GM18505 (cell line): ENCODE measurements at regions not wholly inside any gene's neighbourhood (a gene's known extent, or its start where the extent isn't known, plus 50 kb on each side); places are given as distances from the start of the nearest gene placed in this dataset.

Experiments
- ATAC-seq: cut with Tn5 transposase; IDR thresholded peaks from one replicate; pipeline ENCODE4 v1.9.1; 2021; ENCODE audit not compliant: unreplicated experiment
- POLR2A ChIP-seq: IDR thresholded peaks from 4 replicates; pipeline ENCODE4 v1.6.1; 2011; ENCODE audit warnings: borderline replicate concordance; ENCODE audit not compliant: insufficient read depth, insufficient read length; ENCODE audit errors: extremely low read depth

DNA sequence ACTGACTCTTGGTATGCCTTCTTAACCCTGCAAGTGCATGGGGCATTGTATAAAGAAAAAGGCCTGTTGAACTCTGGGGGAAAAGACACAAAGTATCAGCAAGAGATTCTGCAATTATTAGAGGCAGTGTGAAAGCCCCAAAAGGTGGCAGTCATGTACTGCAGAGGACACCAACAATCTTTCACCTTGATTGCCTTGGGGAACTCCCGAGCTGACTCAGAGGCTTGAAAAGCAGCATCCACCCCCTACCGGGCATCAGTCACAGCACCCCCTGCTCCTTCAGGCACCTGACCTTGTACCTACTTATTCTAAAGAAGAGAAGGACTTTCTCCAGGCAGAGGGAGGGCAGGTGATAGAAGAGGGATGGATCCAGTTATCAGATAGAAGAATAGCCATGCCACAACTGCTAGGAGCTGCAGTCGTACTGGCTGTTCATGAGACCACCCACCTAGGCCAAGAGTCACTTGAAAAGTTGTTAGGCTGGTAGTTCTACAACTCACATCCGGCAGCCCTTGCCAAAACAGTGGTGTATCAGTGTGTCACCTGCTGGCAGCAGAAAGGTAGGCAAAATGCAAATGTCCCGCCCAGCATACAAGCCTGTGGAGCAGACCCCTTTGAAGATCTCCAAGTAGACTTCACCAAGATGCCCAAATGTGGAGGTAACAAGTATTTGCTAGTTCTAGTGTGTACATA, 241.6 kb upstream of the CNTN6 start:
- TF ChIP-seq POLR2A = no peak
- ATAC-seq = no peak

DNA sequence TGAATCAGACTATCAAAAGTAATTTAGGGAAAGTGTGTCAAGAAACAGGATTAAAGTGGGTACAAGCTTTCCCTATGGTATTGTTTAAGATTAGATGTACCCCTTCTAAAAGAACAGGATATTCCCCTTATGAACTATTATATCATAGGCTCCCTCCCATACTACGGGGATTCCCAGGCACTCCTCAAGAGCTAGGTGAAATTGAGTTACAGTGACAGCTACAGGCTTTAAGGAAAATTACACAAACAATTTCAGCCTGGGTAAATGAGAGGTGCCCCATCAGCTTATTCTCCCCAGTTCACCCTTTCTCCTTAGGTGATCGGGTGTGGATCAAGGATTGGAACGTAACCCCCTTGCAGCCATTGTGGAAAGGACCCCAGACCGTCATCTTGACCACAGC, 240.8 kb upstream of the CNTN6 start:
- TF ChIP-seq POLR2A = no peak

DNA sequence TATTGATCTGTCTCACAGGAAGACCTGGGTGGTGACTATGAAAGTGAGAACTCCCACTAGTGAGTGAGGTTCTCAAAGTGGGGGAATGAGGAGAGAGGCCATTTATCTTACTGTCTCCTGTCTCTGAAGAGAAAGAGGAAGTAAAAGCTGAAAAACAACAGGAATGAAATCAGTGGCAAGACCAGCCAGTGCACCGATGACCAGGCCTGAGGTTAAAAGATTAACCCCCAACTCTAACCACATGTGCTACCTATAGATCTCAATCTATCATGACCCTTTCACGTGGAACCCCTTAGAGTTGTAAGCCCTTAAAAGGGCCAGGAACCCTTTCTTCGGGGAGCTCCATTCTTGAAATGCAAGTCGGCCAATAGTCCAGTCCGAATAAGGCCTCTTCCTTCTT, 239.3 kb upstream of the CNTN6 start:
- no peak for ATAC-seq
- TF ChIP-seq POLR2A = no peak

More for the DNA sequence above, 240.8 kb upstream of the CNTN6 start:
- ATAC-seq = no peak

DNA sequence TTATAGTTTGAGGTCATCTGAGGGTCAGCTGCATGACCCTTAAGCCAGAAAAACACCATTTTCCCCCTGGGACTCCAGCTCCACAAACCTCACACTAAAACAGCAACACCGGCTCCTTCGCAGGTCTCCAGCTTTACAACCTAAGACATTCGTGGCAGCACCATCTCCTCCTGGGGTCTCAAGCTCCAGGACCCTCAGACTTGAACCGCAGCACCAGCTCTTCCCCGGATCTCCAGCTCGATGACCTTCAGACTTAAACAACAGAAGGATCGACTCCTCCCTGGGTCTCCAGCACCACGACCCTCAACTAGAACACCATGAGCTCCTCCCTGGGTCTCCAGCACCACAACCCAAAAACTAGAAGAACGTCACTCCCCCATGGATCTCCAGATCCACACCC, 233.7 kb upstream of the CNTN6 start:
- no peak for TF ChIP-seq POLR2A

DNA sequence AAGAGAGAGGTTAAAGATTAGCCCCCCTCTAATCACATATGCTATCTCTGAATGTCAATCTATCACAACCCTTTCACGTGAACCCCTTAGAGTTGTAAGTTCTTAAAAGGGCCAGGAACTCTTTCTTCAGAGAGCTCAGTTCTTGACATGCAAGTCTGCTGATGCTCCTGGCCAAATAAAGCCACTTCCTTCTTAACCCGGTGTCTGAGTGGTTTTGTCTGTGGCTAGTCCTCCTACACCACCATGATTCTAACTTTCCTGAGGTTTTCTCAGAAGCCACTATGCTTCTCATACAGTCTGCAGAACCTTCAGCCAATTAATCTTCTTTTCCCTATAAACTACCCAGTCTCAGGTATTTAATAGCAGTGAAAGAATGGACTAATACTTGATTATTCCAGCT, 231.1 kb upstream of the CNTN6 start:
- ATAC-seq = no peak
- no peak for TF ChIP-seq POLR2A

More for the DNA sequence above, 233.7 kb upstream of the CNTN6 start:
- no peak for ATAC-seq

DNA sequence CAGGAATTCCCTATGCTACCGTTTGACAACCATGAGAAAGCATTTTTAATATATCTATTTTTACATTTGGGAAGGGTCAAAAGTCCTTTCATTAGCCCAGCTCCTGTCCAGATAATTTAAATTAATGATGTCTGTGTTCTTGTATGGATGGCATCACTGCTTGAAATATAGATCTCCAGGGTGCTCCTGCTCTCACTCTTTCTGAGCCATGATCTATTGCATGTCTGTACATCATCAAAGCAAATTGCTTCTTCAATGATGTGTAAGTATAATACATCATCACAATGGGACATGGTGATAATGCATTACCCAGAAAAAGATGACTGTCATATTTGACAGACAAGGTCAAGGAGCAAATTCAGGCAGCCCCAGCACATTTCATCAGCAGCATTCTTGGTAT, 223.6 kb upstream of the CNTN6 start:
- ATAC-seq = no peak
- TF ChIP-seq POLR2A = no peak

DNA sequence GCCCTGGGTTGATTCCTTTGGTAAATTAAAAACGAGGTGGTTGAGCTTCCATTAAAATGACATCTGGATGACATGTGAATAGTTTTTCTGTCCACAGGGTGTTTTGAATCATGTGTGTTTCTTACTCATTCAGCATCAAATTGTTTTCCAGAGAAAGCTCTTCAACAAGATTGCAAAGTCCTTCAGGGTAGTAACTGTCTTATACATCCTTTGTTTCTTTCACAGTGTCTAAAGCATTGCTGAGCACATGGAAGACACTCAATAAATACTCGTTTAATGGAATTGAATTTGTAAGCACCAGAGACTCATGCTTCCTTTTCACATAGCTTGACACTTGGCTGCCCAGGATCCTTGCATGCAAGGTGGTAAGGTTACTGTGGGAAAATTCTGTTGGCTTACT, 223.1 kb upstream of the CNTN6 start:
- no peak for ATAC-seq
- TF ChIP-seq POLR2A = no peak

DNA sequence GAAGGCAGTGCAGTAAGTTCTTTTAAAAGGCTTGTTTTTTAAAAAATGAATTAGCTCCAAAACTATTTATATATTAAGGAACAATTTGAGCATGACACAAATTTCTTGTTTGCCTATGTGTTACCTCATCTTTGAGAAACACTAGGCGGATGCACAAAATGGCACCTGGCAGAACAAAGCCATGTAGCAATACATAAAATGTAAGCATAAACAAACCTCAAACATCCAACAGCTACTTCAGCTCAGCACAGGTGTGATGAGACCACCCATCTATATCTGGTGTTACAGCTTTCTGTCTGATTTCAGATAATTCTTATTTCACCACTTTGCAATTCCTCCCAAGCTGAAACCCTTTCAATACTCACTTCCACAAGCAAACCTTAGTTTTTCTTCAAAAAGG, 221.2 kb upstream of the CNTN6 start:
- no peak for ATAC-seq
- TF ChIP-seq POLR2A = no peak

DNA sequence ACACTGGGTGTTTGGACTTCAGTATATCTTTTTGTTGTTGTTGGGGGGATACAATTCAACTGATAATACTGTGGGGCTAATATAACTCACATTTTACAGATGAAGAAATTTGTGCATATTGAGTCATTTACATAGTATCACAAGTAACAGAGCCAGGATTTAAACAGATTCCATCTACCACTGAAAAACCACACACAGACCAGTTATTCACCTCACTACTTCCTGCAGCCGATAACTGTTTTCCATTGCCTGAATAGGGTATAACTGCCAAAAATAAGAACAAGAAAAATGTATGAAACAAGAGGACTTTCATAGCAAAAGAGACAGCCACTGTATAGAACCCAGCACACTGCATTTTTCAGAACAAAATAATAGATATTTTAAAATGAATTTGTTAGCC, 215.8 kb upstream of the CNTN6 start:
- no peak for ATAC-seq
- TF ChIP-seq POLR2A = no peak

DNA sequence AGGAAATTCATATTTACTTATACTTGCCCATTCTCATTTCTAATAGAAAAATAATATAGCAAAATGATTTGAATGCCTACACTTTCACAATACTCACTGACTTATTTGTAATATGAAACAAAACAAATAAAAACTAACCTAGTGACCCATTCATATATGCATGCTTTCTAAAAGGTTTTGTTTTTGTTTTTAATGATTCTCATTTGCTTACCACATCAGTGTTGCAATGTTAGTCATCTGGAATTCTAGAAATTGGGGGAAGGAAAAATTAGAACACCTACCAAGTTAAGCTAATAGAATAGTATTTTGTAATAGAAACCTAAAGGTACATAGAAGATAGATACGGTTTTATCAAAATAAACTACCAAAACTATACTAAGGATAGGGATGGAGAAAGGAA, 214.1 kb upstream of the CNTN6 start:
- no peak for TF ChIP-seq POLR2A
- ATAC-seq = no peak

DNA sequence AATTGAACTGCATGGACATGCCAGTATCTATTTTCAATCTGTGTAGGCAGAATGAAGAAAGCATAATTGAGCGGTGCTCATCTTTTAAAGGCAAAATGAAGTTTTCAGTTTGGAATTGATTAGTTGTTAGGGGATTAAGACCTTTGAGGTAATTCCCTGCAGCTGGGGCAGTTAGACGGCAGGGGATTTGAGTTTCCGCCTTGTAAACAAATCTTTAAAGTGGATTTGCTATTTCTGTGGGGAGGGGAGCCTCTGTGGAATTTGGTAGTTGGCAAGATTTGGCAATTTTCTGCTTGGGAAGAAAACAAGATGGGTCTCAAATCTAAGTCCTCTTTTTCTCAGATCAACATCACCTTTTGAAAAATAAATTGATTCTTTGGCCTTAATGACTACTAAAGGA, 212.5 kb upstream of the CNTN6 start:
- ATAC-seq = no peak
- no peak for TF ChIP-seq POLR2A

DNA sequence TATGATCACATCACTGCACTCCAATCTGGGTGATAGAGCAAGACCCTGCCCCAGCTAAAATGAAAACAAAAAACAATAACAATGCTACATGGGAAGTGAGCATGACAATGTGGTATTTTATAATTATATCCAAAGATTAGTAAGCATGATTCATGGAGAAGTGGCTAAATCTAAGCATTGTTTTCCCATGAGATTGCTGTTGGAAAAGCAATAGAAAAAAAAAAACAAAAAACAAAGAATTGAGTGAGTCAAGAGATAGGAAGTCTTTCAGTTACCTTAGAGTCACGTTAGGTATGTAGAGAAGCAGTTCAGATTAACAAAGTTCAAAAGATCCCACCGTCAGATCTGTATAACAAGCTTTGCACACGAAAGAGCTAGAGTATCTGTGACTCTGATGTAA, 210.3 kb upstream of the CNTN6 start:
- TF ChIP-seq POLR2A = no peak
- ATAC-seq = no peak

DNA sequence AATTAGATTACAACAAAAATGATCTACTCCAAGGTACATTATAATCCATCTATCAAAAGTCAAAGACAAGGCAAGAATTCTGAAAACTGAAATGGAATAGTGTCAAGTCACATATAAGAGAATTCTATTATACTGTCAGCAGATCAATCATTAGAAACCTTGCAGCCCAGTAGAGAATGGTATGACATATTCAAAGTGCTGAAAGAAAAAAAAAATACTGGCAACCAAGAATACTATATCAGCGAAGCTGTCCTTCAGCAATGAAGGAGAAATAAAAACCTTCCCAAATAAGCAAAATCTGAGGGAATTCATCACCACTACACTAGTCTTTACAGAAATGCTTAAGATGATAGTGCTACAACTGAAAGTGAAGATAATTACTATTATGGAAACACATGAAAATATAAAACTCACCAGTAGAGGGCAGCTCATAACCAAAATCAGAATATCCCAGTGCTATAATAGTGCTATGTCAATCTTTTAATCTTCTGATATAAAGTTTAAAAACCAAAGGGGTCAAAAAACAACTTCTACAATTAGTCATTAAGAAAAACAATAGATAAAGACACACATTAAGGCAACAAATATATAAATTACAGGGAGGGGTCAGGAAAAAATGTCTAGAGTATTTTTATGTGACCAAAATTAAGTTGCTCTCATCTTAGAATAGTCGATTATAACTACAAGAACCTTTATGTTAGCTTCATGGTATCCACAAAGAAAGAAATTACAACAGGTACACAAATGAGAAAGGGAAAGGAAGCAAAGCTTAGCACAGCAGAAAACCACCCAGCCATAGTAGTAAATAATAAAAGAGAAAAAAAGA, 190.7 kb upstream of the CNTN6 start:
- no peak for TF ChIP-seq POLR2A
- ATAC-seq = peak; percentile 85

DNA sequence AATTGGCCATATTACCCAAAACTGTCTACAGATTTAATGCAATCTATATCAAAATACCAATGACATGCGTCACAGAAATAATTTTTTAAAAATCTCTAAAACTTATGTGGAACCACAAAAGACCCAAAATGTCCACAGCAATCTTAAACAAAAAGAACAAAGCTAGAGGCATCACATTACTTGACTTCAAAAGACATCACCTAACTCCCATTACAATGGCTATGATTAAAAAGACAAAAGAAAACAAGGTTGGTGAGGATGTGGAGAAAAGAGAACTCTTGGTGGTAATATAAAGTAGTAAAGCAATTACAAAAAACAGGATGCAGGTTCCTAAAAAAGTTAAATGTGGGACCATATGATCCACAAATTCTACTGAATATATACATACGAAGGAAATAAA, 187.6 kb upstream of the CNTN6 start:
- ATAC-seq = no peak
- no peak for TF ChIP-seq POLR2A
